HepG2 (cell line): ENCODE measurements at regions not wholly inside any gene's neighbourhood (a gene's known extent, or its start where the extent isn't known, plus 50 kb on each side); places are given as distances from the start of the nearest gene placed in this dataset.
"Not testable (repeated sequence)": the region's sequence is repeated elsewhere in the genome, so short reads cannot be mapped to it uniquely, and the experiment has no call there.

Source experiments
- EHMT2 ChIP-seq: fragments of 200-600 bp; sonication (generic); IDR thresholded peaks from 2 replicates; pipeline ENCODE4 v1.7.0; 2017; ENCODE audit warnings: antibody characterized with exemption, low read depth, low read length, borderline replicate concordance
- EZH2 ChIP-seq: conservative IDR thresholded peaks from 2 replicates; pipeline ENCODE4 v1.6.1; 2012; ENCODE audit warnings: mild to moderate bottlenecking, low read depth, low read length, moderate library complexity
- HDAC2 ChIP-seq: sonication (generic); formaldehyde crosslinking; IDR thresholded peaks from 2 replicates; pipeline ENCODE4 v1.4.0; 2020; ENCODE audit warnings: missing genetic modification reagents
- KAT7 ChIP-seq: IDR thresholded peaks from 2 replicates; pipeline ENCODE4 v1.6.1; 2018; ENCODE audit warnings: borderline replicate concordance, missing compliant biosample characterization
- KDM5A ChIP-seq: fragments of 200-600 bp; sonication (generic); IDR thresholded peaks from 2 replicates; pipeline ENCODE4 v1.7.0; 2018; ENCODE audit warnings: antibody characterized with exemption, mild to moderate bottlenecking, low read length, borderline replicate concordance
- RAD21 ChIP-seq: fragments of 450-650 bp; formaldehyde crosslinking; IDR thresholded peaks from 2 replicates; pipeline ENCODE4 v1.5.0; 2020; ENCODE audit warnings: mild to moderate bottlenecking
- REXO4 ChIP-seq: sonication (generic); formaldehyde crosslinking; IDR thresholded peaks from 2 replicates; pipeline ENCODE4 v1.8.0; 2022; ENCODE audit warnings: missing genetic modification reagents, mild to moderate bottlenecking, borderline replicate concordance
- SRF ChIP-seq: IDR thresholded peaks from 2 replicates; pipeline ENCODE4 v1.6.1; 2011; ENCODE audit warnings: mild to moderate bottlenecking, low read depth, low read length, moderate library complexity
- ZBTB7B ChIP-seq: sonication (generic); formaldehyde crosslinking; IDR thresholded peaks from 2 replicates; pipeline ENCODE4 v1.4.0; 2020; ENCODE audit warnings: missing genetic modification reagents
- ZFP37 ChIP-seq: sonication (generic); formaldehyde crosslinking; IDR thresholded peaks from 2 replicates; pipeline ENCODE4 v1.4.0; 2020; ENCODE audit warnings: missing genetic modification reagents, borderline replicate concordance
- ZZZ3 ChIP-seq: sonication (generic); formaldehyde crosslinking; IDR thresholded peaks from 2 replicates; pipeline ENCODE4 v1.4.0; 2020; ENCODE audit warnings: missing genetic modification reagents, mild to moderate bottlenecking, borderline replicate concordance
- TF ChIP-seq, protein P1 (sequence below): sonication (generic); formaldehyde crosslinking; IDR thresholded peaks from 2 replicates; pipeline ENCODE4 v1.5.0; 2020; ENCODE audit warnings: mild to moderate bottlenecking, missing genetic modification reagents, moderate library complexity
- TF ChIP-seq, protein P2 (sequence below): sonication (generic); formaldehyde crosslinking; IDR thresholded peaks from 2 replicates; pipeline ENCODE4 v1.4.0; 2020; ENCODE audit warnings: missing genetic modification reagents

DNA sequence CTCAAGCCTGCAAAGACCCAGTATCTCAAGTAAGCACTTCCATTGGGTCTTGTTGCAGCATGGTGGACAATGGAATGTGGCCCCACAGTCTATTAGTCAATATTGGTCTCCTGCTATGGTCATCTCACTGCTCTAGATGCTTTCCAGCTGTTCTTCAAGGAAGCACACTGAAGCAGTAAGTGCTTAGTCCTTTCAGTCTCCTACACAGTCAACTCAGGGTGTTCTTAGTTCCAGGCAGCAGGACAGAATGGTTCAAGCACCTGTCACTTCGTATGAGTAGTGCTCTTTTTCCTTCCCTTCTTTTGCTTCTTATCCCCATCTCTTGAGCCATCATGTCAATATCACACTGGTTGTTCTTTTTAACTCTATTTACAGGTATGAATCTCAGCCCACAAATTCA, 511.5 kb downstream of the TTLL7 start:
- TF ChIP-seq RAD21; ZZZ3 (CRISPR knock-in tag); SRF; KAT7 (CRISPR knock-in tag); ZFP37 (CRISPR knock-in tag); ZBTB7B (CRISPR knock-in tag); EHMT2; KDM5A; EZH2; REXO4 (CRISPR knock-in tag); HDAC2: not testable (repeated sequence)
- TF ChIP-seq, protein P1, sequence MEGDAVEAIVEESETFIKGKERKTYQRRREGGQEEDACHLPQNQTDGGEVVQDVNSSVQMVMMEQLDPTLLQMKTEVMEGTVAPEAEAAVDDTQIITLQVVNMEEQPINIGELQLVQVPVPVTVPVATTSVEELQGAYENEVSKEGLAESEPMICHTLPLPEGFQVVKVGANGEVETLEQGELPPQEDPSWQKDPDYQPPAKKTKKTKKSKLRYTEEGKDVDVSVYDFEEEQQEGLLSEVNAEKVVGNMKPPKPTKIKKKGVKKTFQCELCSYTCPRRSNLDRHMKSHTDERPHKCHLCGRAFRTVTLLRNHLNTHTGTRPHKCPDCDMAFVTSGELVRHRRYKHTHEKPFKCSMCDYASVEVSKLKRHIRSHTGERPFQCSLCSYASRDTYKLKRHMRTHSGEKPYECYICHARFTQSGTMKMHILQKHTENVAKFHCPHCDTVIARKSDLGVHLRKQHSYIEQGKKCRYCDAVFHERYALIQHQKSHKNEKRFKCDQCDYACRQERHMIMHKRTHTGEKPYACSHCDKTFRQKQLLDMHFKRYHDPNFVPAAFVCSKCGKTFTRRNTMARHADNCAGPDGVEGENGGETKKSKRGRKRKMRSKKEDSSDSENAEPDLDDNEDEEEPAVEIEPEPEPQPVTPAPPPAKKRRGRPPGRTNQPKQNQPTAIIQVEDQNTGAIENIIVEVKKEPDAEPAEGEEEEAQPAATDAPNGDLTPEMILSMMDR, result not testable (repeated sequence)
- TF ChIP-seq, protein P2, sequence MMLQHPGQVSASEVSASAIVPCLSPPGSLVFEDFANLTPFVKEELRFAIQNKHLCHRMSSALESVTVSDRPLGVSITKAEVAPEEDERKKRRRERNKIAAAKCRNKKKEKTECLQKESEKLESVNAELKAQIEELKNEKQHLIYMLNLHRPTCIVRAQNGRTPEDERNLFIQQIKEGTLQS, result not testable (repeated sequence)
